HCT116 (cell line): ENCODE measurements at regions not wholly inside any gene's neighbourhood (a gene's known extent, or its start where the extent isn't known, plus 50 kb on each side); places are given as distances from the start of the nearest gene placed in this dataset.

Source experiments
- ATAC-seq: fragments of 200-7000 bp; cut with Tn5 transposase; 2 replicates; pipeline ENCODE4 v1.9.1; 2020; ENCODE audit warnings: mild to moderate bottlenecking, moderate library complexity
- BruUV-seq: library from RNA; stranded (reverse); fragments of 400-500 nt; replicated peaks from 2 replicates; lab custom pipeline; 2021; lab: Mats Ljungman, UMichigan
- CTCF ChIA-PET: fragments of 300-600 bp; sonication (Branson Sonifier 250); formaldehyde crosslinking; loops from one replicate; lab custom pipeline; 2021; ENCODE audit warnings: antibody characterized with exemption; lab: Charles Lee
- POLR2A ChIA-PET: fragments of 300-600, 350-600 bp; sonication (Branson Sonifier 250); formaldehyde crosslinking; loops from one replicate; lab custom pipeline; 2021; ENCODE audit warnings: antibody characterized with exemption; lab: Charles Lee
- RAD21 ChIA-PET, 2 experiments: fragments of 300-600 bp; sonication (Branson Sonifier 250); formaldehyde crosslinking; loops; one replicate each; lab custom pipeline; 2023; ENCODE audit warnings: low total read pairs in 2 of 2; ENCODE audit not compliant: uncharacterized antibody in 2 of 2, unreplicated experiment in 2 of 2, low non-redundant PET in 1 of 2; lab: Charles Lee
- DNase-seq: peaks from one replicate; pipeline ENCODE4 v3.0.0-alpha.2; 2010; ENCODE audit warnings: low read depth, low spot score
- H2AFZ ChIP-seq: fragments of 200-600 bp; shearing (Covaris generic), sonication (generic); 2 replicates; pipeline ENCODE4 v1.6.1; 2017; ENCODE audit warnings: low read depth, mixed run types, mixed read lengths, antibody characterized with exemption, low read length; ENCODE audit not compliant: poor library complexity, severe bottlenecking
- H3K27ac ChIP-seq: 2 replicates; pipeline ENCODE4 v1.5.1; 2012; ENCODE audit warnings: low read depth, low read length
- H3K27me3 ChIP-seq: fragments of 200-600 bp; sonication (generic); 2 replicates; pipeline ENCODE4 v1.6.1; 2016; ENCODE audit warnings: mixed run types, low read length, mixed read lengths; ENCODE audit not compliant: insufficient read depth
- H3K36me3 ChIP-seq, 2 experiments: fragments of 200-500 bp in 1 of 2; fragments of 200-600 bp in 1 of 2; sonication (Bioruptor generic) in 1 of 2; sonication (generic) in 1 of 2; 2 replicates each; pipeline versions ENCODE4 v1.5.1 to v1.6.1; 2014 to 2016; ENCODE audit warnings: low read length in 2 of 2, inconsistent platforms in 1 of 2, mixed read lengths in 1 of 2, mixed run types in 1 of 2; ENCODE audit not compliant: insufficient read depth in 2 of 2, control insufficient read depth in 1 of 2
- H3K4me1 ChIP-seq, 2 experiments: fragments of 200-600 bp in 1 of 2; sonication (generic) in 1 of 2; 2 replicates each; pipeline versions ENCODE4 v1.5.1 to v1.6.1; 2012 to 2017; ENCODE audit warnings: low read length in 2 of 2, inconsistent platforms in 1 of 2, mild to moderate bottlenecking in 1 of 2, mixed read lengths in 1 of 2, mixed run types in 1 of 2, moderate library complexity in 1 of 2; ENCODE audit not compliant: insufficient read depth in 2 of 2, control insufficient read depth in 1 of 2
- H3K4me2 ChIP-seq: fragments of 200-600 bp; sonication (generic); 2 replicates; pipeline ENCODE4 v1.6.1; 2017; ENCODE audit warnings: mixed run types, low read length, mixed read lengths
- H3K4me3 ChIP-seq, 2 experiments: fragments of 200-600 bp in 1 of 2; sonication (generic) in 1 of 2; replicated peaks in 1 of 2; 2 replicates each; pipeline ENCODE4 v1.5.1; 2011 to 2016; ENCODE audit warnings: low read length in 2 of 2, control low read depth in 1 of 2, low read depth in 1 of 2, mild to moderate bottlenecking in 1 of 2, mixed read lengths in 1 of 2, mixed run types in 1 of 2
- H3K79me2 ChIP-seq: fragments of 200-600 bp; sonication (generic); 2 replicates; pipeline ENCODE4 v1.6.1; 2017; ENCODE audit warnings: mild to moderate bottlenecking, mixed run types, low read length, moderate library complexity, mixed read lengths; ENCODE audit not compliant: insufficient read depth
- H3K9ac ChIP-seq: fragments of 200-600 bp; sonication (generic); 2 replicates; pipeline ENCODE4 v1.6.1; 2016; ENCODE audit warnings: low read length, mixed read lengths
- H3K9me2 ChIP-seq: fragments of 200-600 bp; sonication (generic), shearing (Covaris generic); 2 replicates; pipeline ENCODE4 v1.6.1; 2017; ENCODE audit warnings: mixed run types, mild to moderate bottlenecking, moderate library complexity; ENCODE audit not compliant: insufficient read depth
- H3K9me3 ChIP-seq, 2 experiments: fragments of 200-500 bp in 1 of 2; fragments of 200-600 bp in 1 of 2; sonication (Bioruptor generic) in 1 of 2; sonication (generic) in 1 of 2; 2 replicates each; pipeline ENCODE4 v1.6.1; 2014 to 2017; ENCODE audit warnings: low read length in 2 of 2, mixed read lengths in 2 of 2, inconsistent platforms in 1 of 2, low read depth in 1 of 2, mild to moderate bottlenecking in 1 of 2, mixed run types in 1 of 2, moderate library complexity in 1 of 2; ENCODE audit not compliant: control insufficient read depth in 1 of 2, insufficient read depth in 1 of 2
- H4K20me1 ChIP-seq: fragments of 200-600 bp; sonication (generic), shearing (Covaris generic); 2 replicates; pipeline ENCODE4 v1.6.1; 2017; ENCODE audit warnings: mixed run types, mild to moderate bottlenecking, moderate library complexity; ENCODE audit not compliant: insufficient read depth
- EGR1 ChIP-seq: IDR thresholded peaks from 2 replicates; pipeline ENCODE4 v1.6.1; 2012; ENCODE audit warnings: low read depth
- EZH2 ChIP-seq: fragments of 200-600 bp; sonication (generic); IDR thresholded peaks from 2 replicates; pipeline ENCODE4 v1.6.1; 2017; ENCODE audit warnings: antibody characterized with exemption, mixed run types
- POLR2AphosphoS5 ChIP-seq: IDR thresholded peaks from 2 replicates; pipeline ENCODE4 v1.6.1; 2011; ENCODE audit warnings: mild to moderate bottlenecking, low read depth, low read length, moderate library complexity
- SP1 ChIP-seq: IDR thresholded peaks from 2 replicates; pipeline ENCODE4 v1.6.1; 2012; ENCODE audit warnings: low read depth
- YY1 ChIP-seq: IDR thresholded peaks from 2 replicates; pipeline ENCODE4 v1.6.1; 2011; ENCODE audit warnings: low read length, low read depth, moderate library complexity, mild to moderate bottlenecking; ENCODE audit not compliant: insufficient replicate concordance; ENCODE audit errors: extremely low read depth
- intact Hi-C: fragments of 100-400 bp; cut with micrococcal nuclease; formaldehyde crosslinking; loops from 2 replicates; pipeline ENCODE4 v1.10.0; 2022

DNA sequence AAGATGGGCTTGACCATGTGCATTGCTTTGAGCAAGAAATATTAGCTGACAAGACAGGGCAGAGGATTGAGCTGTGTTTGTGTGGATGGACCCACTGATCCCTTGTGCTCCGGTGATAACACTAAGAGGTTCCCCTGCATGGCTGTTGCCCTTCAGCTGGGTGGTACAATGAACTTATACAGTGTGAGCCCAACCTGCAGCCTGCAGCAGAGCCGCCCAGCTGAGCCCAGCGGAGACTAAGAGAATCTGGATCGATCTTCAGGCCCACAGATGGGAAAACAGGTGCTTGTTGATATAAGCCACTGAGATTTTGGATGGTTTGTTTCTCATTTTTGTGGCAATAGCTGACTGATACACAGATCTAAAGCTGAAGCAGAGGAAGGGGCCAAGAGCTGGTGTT, 177.4 kb upstream of the SYT13 start:
- no peaks in the 10 kb centered on the region for H3K36me3 ChIP-seq
- H3K4me2 ChIP-seq: no peak overlapping the region
- no peak overlapping the region for H3K9ac ChIP-seq
- CTCF ChIA-PET: no interaction called here
- no peaks in the 10 kb centered on the region for H3K4me1 ChIP-seq
- H3K9me3 ChIP-seq: no peaks in the 10 kb centered on the region
- intact Hi-C loops: no loop called here
- no peak for ATAC-seq
- H3K9me2 ChIP-seq: no peaks in the 10 kb centered on the region
- TF ChIP-seq EGR1 (no peak), SP1 (no peak)
- DNase-seq: no peak
- H4K20me1 ChIP-seq: no peaks in the 10 kb centered on the region
- RAD21 ChIA-PET: no interaction called here
- peaks cover 28% of the 10 kb centered on the region for H3K27me3 ChIP-seq
- no peak overlapping the region for H3K4me3 ChIP-seq
- POLR2A ChIA-PET: no interaction called here
- H3K79me2 ChIP-seq: no peaks in the 10 kb centered on the region
- no peak overlapping the region for H2AFZ ChIP-seq
- no peak overlapping the region for H3K27ac ChIP-seq
- no TSS peak for BruUV-seq

DNA sequence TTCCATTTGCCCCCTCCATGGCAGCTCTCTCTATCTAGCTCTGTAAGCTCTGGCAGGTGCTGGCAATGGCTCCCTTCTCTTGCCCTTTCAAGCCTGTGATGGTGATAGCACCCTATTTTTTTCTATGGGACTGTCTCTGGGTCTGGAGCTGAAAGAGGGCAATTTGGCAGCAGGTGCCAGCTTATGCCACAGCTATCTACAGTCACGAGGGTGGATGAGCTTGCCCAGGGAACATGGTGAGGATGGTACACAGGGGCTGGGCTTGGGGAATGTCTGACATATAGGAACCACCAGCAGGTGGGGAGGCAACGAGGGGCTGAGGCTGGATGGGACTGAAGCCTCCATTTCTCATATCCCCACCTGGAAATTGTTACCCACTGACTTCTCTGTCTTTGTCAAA, 175.4 kb upstream of the SYT13 start:
- ChIA-PET RAD21 (no interaction called here), CTCF (no interaction called here), POLR2A (no interaction called here)
- Histone ChIP-seq H3K4me3 (no peak overlapping the region), H2AFZ (no peak overlapping the region), H3K9me2 (no peaks in the 10 kb centered on the region), H4K20me1 (no peaks in the 10 kb centered on the region), H3K9me3 (no peaks in the 10 kb centered on the region), H3K4me1 (no peaks in the 10 kb centered on the region), H3K4me2 (no peak overlapping the region), H3K9ac (no peak overlapping the region), H3K27me3 (peaks cover 36% of the 10 kb centered on the region), H3K79me2 (no peaks in the 10 kb centered on the region), H3K27ac (no peak overlapping the region), H3K36me3 (no peaks in the 10 kb centered on the region)
- ATAC-seq (no peak), DNase-seq (no peak)
- no TSS peak for BruUV-seq
- intact Hi-C loops: no loop called here
- TF ChIP-seq YY1: no peak
- no peak for TF ChIP-seq EZH2
- no peak for TF ChIP-seq POLR2AphosphoS5
